HCT116 (cell line): ENCODE measurements at regions not wholly inside any gene's neighbourhood (a gene's known extent, or its start where the extent isn't known, plus 50 kb on each side); places are given as distances from the start of the nearest gene placed in this dataset.

Experiments
- ATAC-seq: fragments of 200-7000 bp; cut with Tn5 transposase; 2 replicates; pipeline ENCODE4 v1.9.1; 2020; ENCODE audit warnings: mild to moderate bottlenecking, moderate library complexity
- BruUV-seq: library from RNA; stranded (reverse); fragments of 400-500 nt; replicated peaks from 2 replicates; lab custom pipeline; 2021; lab: Mats Ljungman, UMichigan
- CTCF ChIA-PET: fragments of 300-600 bp; sonication (Branson Sonifier 250); formaldehyde crosslinking; loops from one replicate; lab custom pipeline; 2021; ENCODE audit warnings: antibody characterized with exemption; lab: Charles Lee
- POLR2A ChIA-PET: fragments of 300-600, 350-600 bp; sonication (Branson Sonifier 250); formaldehyde crosslinking; loops from one replicate; lab custom pipeline; 2021; ENCODE audit warnings: antibody characterized with exemption; lab: Charles Lee
- RAD21 ChIA-PET, 2 experiments: fragments of 300-600 bp; sonication (Branson Sonifier 250); formaldehyde crosslinking; loops; one replicate each; lab custom pipeline; 2023; ENCODE audit warnings: low total read pairs in 2 of 2; ENCODE audit not compliant: uncharacterized antibody in 2 of 2, unreplicated experiment in 2 of 2, low non-redundant PET in 1 of 2; lab: Charles Lee
- DNase-seq: peaks from one replicate; pipeline ENCODE4 v3.0.0-alpha.2; 2010; ENCODE audit warnings: low read depth, low spot score
- H2AFZ ChIP-seq: fragments of 200-600 bp; shearing (Covaris generic), sonication (generic); 2 replicates; pipeline ENCODE4 v1.6.1; 2017; ENCODE audit warnings: low read depth, mixed run types, mixed read lengths, antibody characterized with exemption, low read length; ENCODE audit not compliant: poor library complexity, severe bottlenecking
- H3K27ac ChIP-seq: 2 replicates; pipeline ENCODE4 v1.5.1; 2012; ENCODE audit warnings: low read depth, low read length
- H3K27me3 ChIP-seq: fragments of 200-600 bp; sonication (generic); 2 replicates; pipeline ENCODE4 v1.6.1; 2016; ENCODE audit warnings: mixed run types, low read length, mixed read lengths; ENCODE audit not compliant: insufficient read depth
- H3K36me3 ChIP-seq, 2 experiments: fragments of 200-500 bp in 1 of 2; fragments of 200-600 bp in 1 of 2; sonication (Bioruptor generic) in 1 of 2; sonication (generic) in 1 of 2; 2 replicates each; pipeline versions ENCODE4 v1.5.1 to v1.6.1; 2014 to 2016; ENCODE audit warnings: low read length in 2 of 2, inconsistent platforms in 1 of 2, mixed read lengths in 1 of 2, mixed run types in 1 of 2; ENCODE audit not compliant: insufficient read depth in 2 of 2, control insufficient read depth in 1 of 2
- H3K4me1 ChIP-seq, 2 experiments: fragments of 200-600 bp in 1 of 2; sonication (generic) in 1 of 2; 2 replicates each; pipeline versions ENCODE4 v1.5.1 to v1.6.1; 2012 to 2017; ENCODE audit warnings: low read length in 2 of 2, inconsistent platforms in 1 of 2, mild to moderate bottlenecking in 1 of 2, mixed read lengths in 1 of 2, mixed run types in 1 of 2, moderate library complexity in 1 of 2; ENCODE audit not compliant: insufficient read depth in 2 of 2, control insufficient read depth in 1 of 2
- H3K4me2 ChIP-seq: fragments of 200-600 bp; sonication (generic); 2 replicates; pipeline ENCODE4 v1.6.1; 2017; ENCODE audit warnings: mixed run types, low read length, mixed read lengths
- H3K4me3 ChIP-seq, 2 experiments: fragments of 200-600 bp in 1 of 2; sonication (generic) in 1 of 2; replicated peaks in 1 of 2; 2 replicates each; pipeline ENCODE4 v1.5.1; 2011 to 2016; ENCODE audit warnings: low read length in 2 of 2, control low read depth in 1 of 2, low read depth in 1 of 2, mild to moderate bottlenecking in 1 of 2, mixed read lengths in 1 of 2, mixed run types in 1 of 2
- H3K79me2 ChIP-seq: fragments of 200-600 bp; sonication (generic); 2 replicates; pipeline ENCODE4 v1.6.1; 2017; ENCODE audit warnings: mild to moderate bottlenecking, mixed run types, low read length, moderate library complexity, mixed read lengths; ENCODE audit not compliant: insufficient read depth
- H3K9ac ChIP-seq: fragments of 200-600 bp; sonication (generic); 2 replicates; pipeline ENCODE4 v1.6.1; 2016; ENCODE audit warnings: low read length, mixed read lengths
- H3K9me2 ChIP-seq: fragments of 200-600 bp; sonication (generic), shearing (Covaris generic); 2 replicates; pipeline ENCODE4 v1.6.1; 2017; ENCODE audit warnings: mixed run types, mild to moderate bottlenecking, moderate library complexity; ENCODE audit not compliant: insufficient read depth
- H3K9me3 ChIP-seq, 2 experiments: fragments of 200-500 bp in 1 of 2; fragments of 200-600 bp in 1 of 2; sonication (Bioruptor generic) in 1 of 2; sonication (generic) in 1 of 2; 2 replicates each; pipeline ENCODE4 v1.6.1; 2014 to 2017; ENCODE audit warnings: low read length in 2 of 2, mixed read lengths in 2 of 2, inconsistent platforms in 1 of 2, low read depth in 1 of 2, mild to moderate bottlenecking in 1 of 2, mixed run types in 1 of 2, moderate library complexity in 1 of 2; ENCODE audit not compliant: control insufficient read depth in 1 of 2, insufficient read depth in 1 of 2
- H4K20me1 ChIP-seq: fragments of 200-600 bp; sonication (generic), shearing (Covaris generic); 2 replicates; pipeline ENCODE4 v1.6.1; 2017; ENCODE audit warnings: mixed run types, mild to moderate bottlenecking, moderate library complexity; ENCODE audit not compliant: insufficient read depth
- CBX3 ChIP-seq: IDR thresholded peaks from 2 replicates; pipeline ENCODE4 v1.6.1; 2012; ENCODE audit warnings: low read depth
- CEBPB ChIP-seq: IDR thresholded peaks from 2 replicates; pipeline ENCODE4 v1.6.1; 2012; ENCODE audit warnings: low read depth
- EGR1 ChIP-seq: IDR thresholded peaks from 2 replicates; pipeline ENCODE4 v1.6.1; 2012; ENCODE audit warnings: low read depth
- ELF1 ChIP-seq: IDR thresholded peaks from 2 replicates; pipeline ENCODE4 v1.6.1; 2012; ENCODE audit warnings: low read depth, borderline replicate concordance
- EZH2 ChIP-seq: fragments of 200-600 bp; sonication (generic); IDR thresholded peaks from 2 replicates; pipeline ENCODE4 v1.6.1; 2017; ENCODE audit warnings: antibody characterized with exemption, mixed run types
- EZH2phosphoT487 ChIP-seq: fragments of 200-600 bp; IDR thresholded peaks from 2 replicates; pipeline ENCODE4 v1.6.1; 2018; ENCODE audit warnings: antibody characterized with exemption, borderline replicate concordance
- FOSL1 ChIP-seq: IDR thresholded peaks from 2 replicates; pipeline ENCODE4 v1.6.1; 2012; ENCODE audit warnings: low read depth
- POLR2AphosphoS5 ChIP-seq: IDR thresholded peaks from 2 replicates; pipeline ENCODE4 v1.6.1; 2011; ENCODE audit warnings: mild to moderate bottlenecking, low read depth, low read length, moderate library complexity
- REST ChIP-seq: IDR thresholded peaks from 2 replicates; pipeline ENCODE4 v1.6.1; 2012; ENCODE audit warnings: low read depth
- SP1 ChIP-seq: IDR thresholded peaks from 2 replicates; pipeline ENCODE4 v1.6.1; 2012; ENCODE audit warnings: low read depth
- intact Hi-C: fragments of 100-400 bp; cut with micrococcal nuclease; formaldehyde crosslinking; loops from 2 replicates; pipeline ENCODE4 v1.10.0; 2022
- TF ChIP-seq, protein P1 (sequence below): IDR thresholded peaks from 2 replicates; pipeline ENCODE4 v1.6.1; 2012
- TF ChIP-seq, protein P2 (sequence below): IDR thresholded peaks from 2 replicates; pipeline ENCODE4 v1.6.1; 2011; ENCODE audit warnings: mild to moderate bottlenecking, low read length, moderate library complexity; ENCODE audit not compliant: insufficient replicate concordance; ENCODE audit errors: extremely low read depth

GRCh38 chr5:93998951-93999455 lies 257.6 kb upstream of the POU5F2 start:
- H3K27ac ChIP-seq: no peak overlapping the region
- H3K4me1 ChIP-seq: no peaks in the 10 kb centered on the region
- no TSS peak for BruUV-seq
- no peaks in the 10 kb centered on the region for H3K36me3 ChIP-seq
- no peak overlapping the region for H2AFZ ChIP-seq
- TF ChIP-seq CBX3 (no peak), EZH2 (no peak), ELF1 (no peak), POLR2AphosphoS5 (no peak), EGR1 (no peak), SP1 (no peak), EZH2phosphoT487 (no peak), CEBPB (no peak), FOSL1 (no peak), REST (no peak)
- TF ChIP-seq, protein P1, sequence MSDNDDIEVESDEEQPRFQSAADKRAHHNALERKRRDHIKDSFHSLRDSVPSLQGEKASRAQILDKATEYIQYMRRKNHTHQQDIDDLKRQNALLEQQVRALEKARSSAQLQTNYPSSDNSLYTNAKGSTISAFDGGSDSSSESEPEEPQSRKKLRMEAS: no peak
- TF ChIP-seq, protein P2, sequence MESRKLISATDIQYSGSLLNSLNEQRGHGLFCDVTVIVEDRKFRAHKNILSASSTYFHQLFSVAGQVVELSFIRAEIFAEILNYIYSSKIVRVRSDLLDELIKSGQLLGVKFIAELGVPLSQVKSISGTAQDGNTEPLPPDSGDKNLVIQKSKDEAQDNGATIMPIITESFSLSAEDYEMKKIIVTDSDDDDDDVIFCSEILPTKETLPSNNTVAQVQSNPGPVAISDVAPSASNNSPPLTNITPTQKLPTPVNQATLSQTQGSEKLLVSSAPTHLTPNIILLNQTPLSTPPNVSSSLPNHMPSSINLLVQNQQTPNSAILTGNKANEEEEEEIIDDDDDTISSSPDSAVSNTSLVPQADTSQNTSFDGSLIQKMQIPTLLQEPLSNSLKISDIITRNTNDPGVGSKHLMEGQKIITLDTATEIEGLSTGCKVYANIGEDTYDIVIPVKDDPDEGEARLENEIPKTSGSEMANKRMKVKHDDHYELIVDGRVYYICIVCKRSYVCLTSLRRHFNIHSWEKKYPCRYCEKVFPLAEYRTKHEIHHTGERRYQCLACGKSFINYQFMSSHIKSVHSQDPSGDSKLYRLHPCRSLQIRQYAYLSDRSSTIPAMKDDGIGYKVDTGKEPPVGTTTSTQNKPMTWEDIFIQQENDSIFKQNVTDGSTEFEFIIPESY: no peak
- no peaks in the 10 kb centered on the region for H4K20me1 ChIP-seq
- DNase-seq (no peak), ATAC-seq (no peak)
- peaks cover 5 to 6% of the 10 kb centered on the region in 2 experiments; a peak in 1 of 4 replicates for H3K9me3 ChIP-seq
- ChIA-PET CTCF (no interaction called here), RAD21 (no interaction called here), POLR2A (no interaction called here)
- no peak overlapping the region for H3K4me2 ChIP-seq
- H3K9ac ChIP-seq: no peak overlapping the region
- H3K27me3 ChIP-seq: no peaks in the 10 kb centered on the region
- no peak overlapping the region for H3K4me3 ChIP-seq
- H3K9me2 ChIP-seq: no peaks in the 10 kb centered on the region
- H3K79me2 ChIP-seq: no peaks in the 10 kb centered on the region
- intact Hi-C loops: no loop called here
